Trophoblast cell (in vitro differentiated cells and primary cell): ENCODE measurements at regions not wholly inside any gene's neighbourhood (a gene's known extent, or its start where the extent isn't known, plus 50 kb on each side); places are given as distances from the start of the nearest gene placed in this dataset.

ENCODE experiments used
- DNase-seq, 2 donors: peaks; one replicate each; pipeline ENCODE4 v3.0.0-alpha.2; 2016
- H2AFZ ChIP-seq: 2 replicates; pipeline ENCODE4 v1.6.1; 2013; ENCODE audit warnings: low read length, moderate library complexity, mild to moderate bottlenecking; ENCODE audit not compliant: insufficient read depth, poor library complexity
- H2AK5ac ChIP-seq: 2 replicates; pipeline ENCODE4 v1.6.1; 2013; ENCODE audit warnings: mild to moderate bottlenecking, low read length
- H2BK120ac ChIP-seq: 2 replicates; pipeline ENCODE4 v1.6.1; 2013; ENCODE audit warnings: low read length, mild to moderate bottlenecking, moderate library complexity; ENCODE audit not compliant: insufficient read depth, poor library complexity
- H2BK12ac ChIP-seq: 2 replicates; pipeline ENCODE4 v1.6.1; 2013; ENCODE audit warnings: mild to moderate bottlenecking, low read length, moderate library complexity
- H2BK5ac ChIP-seq: 2 replicates; pipeline ENCODE4 v1.6.1; 2013; ENCODE audit warnings: low read length, low read depth, moderate library complexity, mild to moderate bottlenecking; ENCODE audit not compliant: poor library complexity
- H3K14ac ChIP-seq: 2 replicates; pipeline ENCODE4 v1.6.1; 2013; ENCODE audit warnings: mild to moderate bottlenecking, low read length
- H3K18ac ChIP-seq: 2 replicates; pipeline ENCODE4 v1.6.1; 2013; ENCODE audit warnings: mild to moderate bottlenecking, low read length
- H3K23ac ChIP-seq: 2 replicates; pipeline ENCODE4 v1.6.1; 2013; ENCODE audit warnings: low read length
- H3K27ac ChIP-seq: 2 replicates; pipeline ENCODE4 v1.5.1; 2013; ENCODE audit warnings: low read depth, mild to moderate bottlenecking, inconsistent platforms, low read length, moderate library complexity
- H3K27me3 ChIP-seq: 2 replicates; pipeline ENCODE4 v1.6.1; 2013; ENCODE audit warnings: inconsistent platforms, mild to moderate bottlenecking, low read length, moderate library complexity; ENCODE audit not compliant: insufficient read depth
- H3K36me3 ChIP-seq, 2 experiments: 1 replicate in 1 of 2; 2 replicates in 1 of 2; pipeline ENCODE4 v1.6.1; 2013; ENCODE audit warnings: low read length in 2 of 2, mild to moderate bottlenecking in 2 of 2, moderate library complexity in 1 of 2; ENCODE audit not compliant: insufficient read depth in 2 of 2, control insufficient read depth in 1 of 2
- H3K4ac ChIP-seq: 2 replicates; pipeline ENCODE4 v1.6.1; 2013; ENCODE audit warnings: low read depth, mild to moderate bottlenecking, low read length, moderate library complexity
- H3K4me1 ChIP-seq, 2 experiments: 1 replicate in 1 of 2; 2 replicates in 1 of 2; pipeline ENCODE4 v1.6.1; 2013; ENCODE audit warnings: low read length in 2 of 2, mild to moderate bottlenecking in 2 of 2, moderate library complexity in 1 of 2; ENCODE audit not compliant: insufficient read depth in 2 of 2, control insufficient read depth in 1 of 2
- H3K4me2 ChIP-seq: 2 replicates; pipeline ENCODE4 v1.6.1; 2013; ENCODE audit warnings: inconsistent platforms, mild to moderate bottlenecking, low read length, moderate library complexity
- H3K4me3 ChIP-seq: 2 replicates; pipeline ENCODE4 v1.5.1; 2013; ENCODE audit warnings: mild to moderate bottlenecking, low read depth, low read length, inconsistent platforms
- H3K79me1 ChIP-seq: one replicate; pipeline ENCODE4 v1.6.1; 2013; ENCODE audit warnings: low read length
- H3K79me2 ChIP-seq: 2 replicates; pipeline ENCODE4 v1.6.1; 2013; ENCODE audit warnings: low read length, mild to moderate bottlenecking; ENCODE audit not compliant: control insufficient read depth, insufficient read depth, poor library complexity
- H3K9ac ChIP-seq: 2 replicates; pipeline ENCODE4 v1.6.1; 2013; ENCODE audit warnings: mild to moderate bottlenecking, low read length
- H3K9me3 ChIP-seq: 2 replicates; pipeline ENCODE4 v1.6.1; 2013; ENCODE audit warnings: low read depth, mild to moderate bottlenecking, control low read depth, inconsistent platforms, low read length; ENCODE audit not compliant: insufficient read depth
- H4K12ac ChIP-seq: 2 replicates; pipeline ENCODE4 v1.6.1; 2013; ENCODE audit warnings: low read depth, mild to moderate bottlenecking, low read length, moderate library complexity
- H4K8ac ChIP-seq: 2 replicates; pipeline ENCODE4 v1.6.1; 2013; ENCODE audit warnings: low read depth, mild to moderate bottlenecking, low read length, moderate library complexity
- H4K91ac ChIP-seq: one replicate; pipeline ENCODE4 v1.6.1; 2013; ENCODE audit warnings: low read depth, mild to moderate bottlenecking, low read length, moderate library complexity
- WGBS: extraction: QIAGEN DNeasy Blood & Tissue Kit; methylation state at CpG from one replicate; pipeline ENCODE4 v1.1.7; 2013; ENCODE audit warnings: missing lambda C conversion rate; ENCODE audit not compliant: insufficient read length, insufficient coverage; ENCODE audit errors: extremely low coverage; 5-methylcytosine and 5-hydroxymethylcytosine counted together

DNA sequence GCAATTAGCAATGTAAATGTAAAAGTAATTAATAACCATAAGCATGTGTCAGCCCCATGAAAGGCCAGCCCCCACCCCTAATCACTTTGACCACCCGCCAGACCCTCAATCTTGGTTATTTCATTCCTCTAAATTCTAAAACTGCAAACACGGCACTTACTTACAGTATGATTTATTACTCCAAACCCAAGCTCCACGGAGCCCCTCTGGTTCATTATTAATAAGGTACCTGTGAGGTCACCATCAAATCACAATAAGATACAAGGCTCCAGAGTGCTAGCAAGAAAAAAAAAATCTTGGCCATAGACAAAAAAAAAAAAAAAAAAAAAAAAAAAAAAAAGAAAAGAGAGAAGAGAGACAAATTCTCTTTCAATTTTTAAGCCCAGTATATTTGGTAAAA, 879.5 kb downstream of the TDRD15 start:
- no peak overlapping the region for H3K4me3 ChIP-seq
- H3K14ac ChIP-seq, result no peak overlapping the region
- no peaks in the 10 kb centered on the region for H3K36me3 ChIP-seq
- no peak overlapping the region for H2BK12ac ChIP-seq
- no peak overlapping the region for H2AFZ ChIP-seq
- H3K9ac ChIP-seq, result no peak overlapping the region
- H2BK120ac ChIP-seq, result no peak overlapping the region
- no peaks in the 10 kb centered on the region for H3K79me1 ChIP-seq
- H3K4ac ChIP-seq, result no peak overlapping the region
- H2BK5ac ChIP-seq, result no peak overlapping the region
- H3K9me3 ChIP-seq, result no peaks in the 10 kb centered on the region
- no peaks in the 10 kb centered on the region for H3K79me2 ChIP-seq
- H3K4me1 ChIP-seq, result no peaks in the 10 kb centered on the region
- H3K23ac ChIP-seq, result no peak overlapping the region
- no peak overlapping the region for H3K4me2 ChIP-seq
- no peaks in the 10 kb centered on the region for H3K27me3 ChIP-seq
- no CpG with 5 or more reads among the region's 3 CpGs for WGBS
- DNase-seq, result no peak
- H3K18ac ChIP-seq, result no peak overlapping the region
- no peak overlapping the region for H4K91ac ChIP-seq
- H2AK5ac ChIP-seq, result no peak overlapping the region
- no peak overlapping the region for H4K12ac ChIP-seq
- no peak overlapping the region for H3K27ac ChIP-seq
- no peak overlapping the region for H4K8ac ChIP-seq

DNA sequence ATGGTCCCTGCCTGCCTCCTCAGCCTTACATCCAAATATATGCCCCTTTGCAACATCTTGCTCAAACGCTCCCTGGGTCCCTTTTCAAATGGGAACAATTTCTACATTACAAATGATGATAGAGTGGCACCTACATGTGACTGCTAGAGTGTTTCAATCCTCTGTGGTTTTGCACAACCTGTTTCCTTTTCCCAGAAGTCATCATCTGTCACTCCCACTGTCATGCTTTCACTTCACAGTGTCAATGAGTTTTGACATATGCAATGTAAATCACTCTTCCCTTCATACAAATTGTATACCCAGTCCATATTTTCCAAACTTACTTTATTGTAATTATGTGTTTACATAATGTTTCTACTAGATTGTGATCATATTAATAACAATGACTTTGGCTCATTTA, 887.3 kb downstream of the TDRD15 start:
- Histone ChIP-seq H4K12ac (no peak overlapping the region), H3K36me3 (no peaks in the 10 kb centered on the region), H3K79me1 (no peaks in the 10 kb centered on the region), H3K9me3 (no peaks in the 10 kb centered on the region), H3K4me2 (no peak overlapping the region), H3K27me3 (no peaks in the 10 kb centered on the region), H2AK5ac (no peak overlapping the region), H3K14ac (no peak overlapping the region), H2BK5ac (no peak overlapping the region), H3K4ac (no peak overlapping the region), H3K27ac (no peak overlapping the region), H3K9ac (no peak overlapping the region), H2AFZ (no peak overlapping the region), H2BK12ac (no peak overlapping the region), H3K18ac (no peak overlapping the region), H3K79me2 (no peaks in the 10 kb centered on the region), H2BK120ac (no peak overlapping the region), H3K4me1 (no peaks in the 10 kb centered on the region), H4K8ac (no peak overlapping the region), H3K23ac (no peak overlapping the region), H3K4me3 (no peak overlapping the region), H4K91ac (no peak overlapping the region)
- DNase-seq, result no peak
- WGBS, result no CpG with 5 or more reads among the region's 1 CpG

DNA sequence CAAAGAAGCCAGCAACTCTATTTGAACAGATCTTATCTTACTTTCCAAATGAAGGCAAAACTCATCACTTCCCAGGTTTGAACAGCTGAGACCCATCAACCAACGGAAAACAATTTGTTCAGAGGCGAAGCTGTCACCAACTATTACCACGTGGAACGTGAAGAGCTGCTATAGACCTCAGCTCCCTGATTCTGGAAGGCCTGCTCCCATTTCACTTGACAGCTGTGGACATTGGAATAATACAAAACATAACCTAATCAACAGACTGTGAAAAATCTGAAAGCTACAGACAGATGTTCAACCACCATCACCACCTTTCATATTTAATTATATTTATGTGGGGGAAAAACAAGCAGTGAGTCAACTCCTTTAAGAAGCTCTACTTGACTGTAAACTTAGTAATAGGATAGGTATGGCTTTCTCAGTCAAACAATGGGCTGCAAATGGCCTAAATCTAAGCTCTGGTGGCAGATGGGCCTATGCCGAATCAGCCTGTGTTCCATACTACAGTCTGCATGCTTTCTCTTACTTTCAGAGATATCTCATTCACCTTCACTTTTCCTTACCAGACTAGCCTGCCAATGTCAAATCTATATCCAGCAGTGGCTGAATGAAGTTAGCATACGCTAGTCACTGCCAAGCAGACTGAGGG, 896.4 kb downstream of the TDRD15 start:
- Histone ChIP-seq H4K91ac (no peak overlapping the region), H2AFZ (no peak overlapping the region), H3K36me3 (no peaks in the 10 kb centered on the region), H3K4me1 (no peaks in the 10 kb centered on the region), H3K18ac (no peak overlapping the region), H3K23ac (no peak overlapping the region), H3K79me1 (no peaks in the 10 kb centered on the region), H4K12ac (no peak overlapping the region), H4K8ac (no peak overlapping the region), H2BK120ac (no peak overlapping the region), H2AK5ac (no peak overlapping the region), H3K79me2 (no peaks in the 10 kb centered on the region), H3K27me3 (no peaks in the 10 kb centered on the region), H3K4me2 (no peak overlapping the region), H3K9ac (no peak overlapping the region), H2BK12ac (no peak overlapping the region), H2BK5ac (no peak overlapping the region), H3K14ac (no peak overlapping the region), H3K4ac (no peak overlapping the region), H3K4me3 (no peak overlapping the region), H3K27ac (no peak overlapping the region), H3K9me3 (no peaks in the 10 kb centered on the region)
- no CpG with 5 or more reads among the region's 6 CpGs for WGBS
- DNase-seq, result no peak

DNA sequence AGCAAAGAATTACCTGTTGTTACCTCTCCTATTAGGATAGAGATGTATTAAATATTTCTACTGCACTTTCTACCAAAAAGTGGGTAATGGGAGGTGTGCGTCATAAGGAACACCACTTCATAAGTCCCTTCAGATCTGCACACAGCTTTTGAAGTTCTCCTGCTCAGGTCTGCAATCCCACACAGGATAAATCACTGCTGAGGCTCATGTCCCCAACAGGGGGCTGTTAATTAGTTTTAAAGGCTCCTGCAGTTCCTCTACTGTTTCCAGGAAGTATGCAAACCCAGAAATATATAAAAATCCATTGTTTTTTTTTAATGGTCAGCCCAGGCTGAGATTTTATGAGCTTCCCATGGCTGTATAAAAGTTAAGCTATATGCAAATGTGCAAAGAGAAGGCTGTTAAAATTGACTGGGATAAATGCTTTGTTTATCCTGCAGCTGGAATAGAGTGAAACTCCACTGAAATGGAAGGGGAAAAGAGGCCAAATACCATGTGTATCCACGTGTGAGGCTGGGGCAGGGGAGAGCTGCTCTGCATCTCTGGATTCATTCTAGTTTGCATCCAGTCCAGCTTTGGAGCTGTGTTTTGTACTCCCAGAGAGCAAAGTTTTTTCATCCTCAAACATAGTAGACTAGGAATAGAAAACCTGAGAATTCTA, 903.7 kb downstream of the TDRD15 start:
- Histone ChIP-seq H4K12ac (no peak overlapping the region), H2BK12ac (no peak overlapping the region), H3K79me2 (no peaks in the 10 kb centered on the region), H3K23ac (no peak overlapping the region), H2AK5ac (no peak overlapping the region), H3K4me3 (no peak overlapping the region), H3K79me1 (no peaks in the 10 kb centered on the region), H3K9me3 (no peaks in the 10 kb centered on the region), H3K4ac (no peak overlapping the region), H3K18ac (no peak overlapping the region), H4K91ac (no peak overlapping the region), H2BK120ac (no peak overlapping the region), H3K4me1 (no peaks in the 10 kb centered on the region), H3K27ac (no peak overlapping the region), H3K27me3 (no peaks in the 10 kb centered on the region), H4K8ac (no peak overlapping the region), H3K14ac (no peak overlapping the region), H3K9ac (no peak overlapping the region), H3K4me2 (no peak overlapping the region), H2BK5ac (no peak overlapping the region), H3K36me3 (no peaks in the 10 kb centered on the region), H2AFZ (no peak overlapping the region)
- WGBS, result no CpG with 5 or more reads among the region's 2 CpGs
- no peak for DNase-seq
